ENCODE measurements at regions not wholly inside any gene's neighbourhood (a gene's known extent, or its start where the extent isn't known, plus 50 kb on each side); places are given as distances from the start of the nearest gene placed in this dataset.

GRCh38 chr7:3196629-3197400, 104.2 kb upstream of the SDK1 start:
- DNase-seq = no peak

- DNase-seq = no peak
These were observed 103.4 kb upstream of the SDK1 start for GRCh38 chr7:3197567-3198213.

- no peak for DNase-seq
These were observed 102.7 kb upstream of the SDK1 start for GRCh38 chr7:3198316-3198715.

- DNase-seq = no peak
These were observed 100.5 kb upstream of the SDK1 start for GRCh38 chr7:3200504-3200903.

- DNase-seq = no peak
These were observed 99.7 kb upstream of the SDK1 start for GRCh38 chr7:3201306-3201705.

GRCh38 chr7:3201937-3202710, 98.9 kb upstream of the SDK1 start:
- no peak for DNase-seq

GRCh38 chr7:3204526-3204925, 96.5 kb upstream of the SDK1 start:
- DNase-seq = no peak

GRCh38 chr7:3206101-3206500, 95.0 kb upstream of the SDK1 start:
- DNase-seq = no peak

GRCh38 chr7:3206771-3207191, 94.3 kb upstream of the SDK1 start:
- no peak for DNase-seq

- DNase-seq = no peak
These were observed 93.6 kb upstream of the SDK1 start for GRCh38 chr7:3207387-3207902.

- no peak for DNase-seq
These were observed 90.5 kb upstream of the SDK1 start for GRCh38 chr7:3210531-3210930.

GRCh38 chr7:3214090-3214413, 87.0 kb upstream of the SDK1 start:
- no peak for DNase-seq

- DNase-seq = no peak
These were observed 85.1 kb upstream of the SDK1 start for GRCh38 chr7:3215624-3216585.

- DNase-seq = no peak
These were observed 83.9 kb upstream of the SDK1 start for GRCh38 chr7:3217166-3217565.

- DNase-seq = no peak
These were observed 82.4 kb upstream of the SDK1 start for GRCh38 chr7:3218411-3219225.

- DNase-seq = no peak
These were observed 71.1 kb upstream of the SDK1 start for GRCh38 chr7:3229904-3230470.

GRCh38 chr7:3230908-3231307, 70.1 kb upstream of the SDK1 start:
- DNase-seq = no peak

GRCh38 chr7:3232228-3232627, 68.8 kb upstream of the SDK1 start:
- peak; percentile 47 for DNase-seq

- DNase-seq = no peak
These were observed 67.8 kb upstream of the SDK1 start for GRCh38 chr7:3233301-3233700.

- DNase-seq = no peak
These were observed 67.0 kb upstream of the SDK1 start for GRCh38 chr7:3234051-3234450.

- no peak for DNase-seq
These were observed 66.2 kb upstream of the SDK1 start for GRCh38 chr7:3234851-3235250.
